ENCODE measurements at regions not wholly inside any gene's neighbourhood (a gene's known extent, or its start where the extent isn't known, plus 50 kb on each side); places are given as distances from the start of the nearest gene placed in this dataset.

DNA sequence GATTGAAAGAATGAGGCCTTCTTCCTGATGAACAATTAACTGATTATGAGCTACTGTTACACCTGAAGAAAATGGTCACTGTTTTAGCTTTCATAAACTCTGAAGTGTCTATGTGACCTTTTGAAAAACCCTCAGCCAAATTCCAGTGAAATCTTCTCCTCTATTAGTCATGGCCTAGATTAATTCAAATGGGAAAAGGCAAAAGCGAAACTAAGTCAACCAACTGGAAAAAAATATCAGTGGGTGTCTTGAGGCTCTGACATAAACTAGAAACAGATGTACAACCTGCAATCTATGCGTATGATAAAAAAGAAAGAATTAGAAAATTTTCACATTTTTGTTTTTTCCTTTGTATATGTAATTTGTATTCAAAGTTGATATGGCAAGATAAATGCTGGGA lies 169.4 kb upstream of the BANK1 start:
- TF ChIP-seq, protein P1, sequence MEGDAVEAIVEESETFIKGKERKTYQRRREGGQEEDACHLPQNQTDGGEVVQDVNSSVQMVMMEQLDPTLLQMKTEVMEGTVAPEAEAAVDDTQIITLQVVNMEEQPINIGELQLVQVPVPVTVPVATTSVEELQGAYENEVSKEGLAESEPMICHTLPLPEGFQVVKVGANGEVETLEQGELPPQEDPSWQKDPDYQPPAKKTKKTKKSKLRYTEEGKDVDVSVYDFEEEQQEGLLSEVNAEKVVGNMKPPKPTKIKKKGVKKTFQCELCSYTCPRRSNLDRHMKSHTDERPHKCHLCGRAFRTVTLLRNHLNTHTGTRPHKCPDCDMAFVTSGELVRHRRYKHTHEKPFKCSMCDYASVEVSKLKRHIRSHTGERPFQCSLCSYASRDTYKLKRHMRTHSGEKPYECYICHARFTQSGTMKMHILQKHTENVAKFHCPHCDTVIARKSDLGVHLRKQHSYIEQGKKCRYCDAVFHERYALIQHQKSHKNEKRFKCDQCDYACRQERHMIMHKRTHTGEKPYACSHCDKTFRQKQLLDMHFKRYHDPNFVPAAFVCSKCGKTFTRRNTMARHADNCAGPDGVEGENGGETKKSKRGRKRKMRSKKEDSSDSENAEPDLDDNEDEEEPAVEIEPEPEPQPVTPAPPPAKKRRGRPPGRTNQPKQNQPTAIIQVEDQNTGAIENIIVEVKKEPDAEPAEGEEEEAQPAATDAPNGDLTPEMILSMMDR (IDR thresholded peaks at IDR 0.05; ENCODE audit: borderline replicate concordance, extremely low read depth, low read length, poor library complexity, severe bottlenecking), result no peak
- TF ChIP-seq EZH2 (IDR thresholded peaks at IDR 0.05; ENCODE audit: borderline replicate concordance, low read depth, low read length, severe bottlenecking), result no peak
